CD4-positive, alpha-beta T cell treated with Interleukin-15 for 1 hour (primary cell): ENCODE measurements at regions not wholly inside any gene's neighbourhood (a gene's known extent, or its start where the extent isn't known, plus 50 kb on each side); places are given as distances from the start of the nearest gene placed in this dataset.

Experiments
- DNase-seq: peaks from one replicate; pipeline ENCODE4 v3.0.0-alpha.2; 2020

GRCh38 chr9:75623462-75623861 lies 267.0 kb upstream of the PCSK5 start:
- DNase-seq, result no peak

- DNase-seq, result no peak
Observed at GRCh38 chr9:75624998-75625397, 265.5 kb upstream of the PCSK5 start.

- no peak for DNase-seq
Observed at GRCh38 chr9:75626860-75627259, 263.6 kb upstream of the PCSK5 start.

- no peak for DNase-seq
Observed at GRCh38 chr9:75628952-75629351, 261.5 kb upstream of the PCSK5 start.

- DNase-seq, result no peak
Observed at GRCh38 chr9:75633451-75634057, 256.9 kb upstream of the PCSK5 start.

GRCh38 chr9:75636427-75637045 lies 253.9 kb upstream of the PCSK5 start:
- DNase-seq, result no peak

GRCh38 chr9:75639971-75640610 lies 250.4 kb upstream of the PCSK5 start:
- no peak for DNase-seq

GRCh38 chr9:75642522-75642921 lies 248.0 kb upstream of the PCSK5 start:
- DNase-seq, result no peak

GRCh38 chr9:75644649-75645048 lies 245.8 kb upstream of the PCSK5 start:
- DNase-seq, result no peak

- no peak for DNase-seq
Observed at GRCh38 chr9:75648034-75648433, 242.4 kb upstream of the PCSK5 start.

GRCh38 chr9:75649060-75649459 lies 241.4 kb upstream of the PCSK5 start:
- no peak for DNase-seq

GRCh38 chr9:75651709-75652108 lies 238.8 kb upstream of the PCSK5 start:
- DNase-seq, result no peak

- no peak for DNase-seq
Observed at GRCh38 chr9:75653335-75653734, 237.1 kb upstream of the PCSK5 start.

- DNase-seq, result no peak
Observed at GRCh38 chr9:75653750-75654149, 236.7 kb upstream of the PCSK5 start.

GRCh38 chr9:75657015-75657414 lies 233.5 kb upstream of the PCSK5 start:
- no peak for DNase-seq

- no peak for DNase-seq
Observed at GRCh38 chr9:75658301-75658905, 232.1 kb upstream of the PCSK5 start.

GRCh38 chr9:75664597-75664996 lies 225.9 kb upstream of the PCSK5 start:
- no peak for DNase-seq

GRCh38 chr9:75666856-75667554 lies 223.5 kb upstream of the PCSK5 start:
- no peak for DNase-seq

- DNase-seq, result no peak
Observed at GRCh38 chr9:75669721-75670120, 220.8 kb upstream of the PCSK5 start.

GRCh38 chr9:75671354-75671753 lies 219.1 kb upstream of the PCSK5 start:
- DNase-seq, result no peak

- DNase-seq, result no peak
Observed at GRCh38 chr9:75672478-75672877, 218.0 kb upstream of the PCSK5 start.

- no peak for DNase-seq
Observed at GRCh38 chr9:75683591-75683990, 206.9 kb upstream of the PCSK5 start.

GRCh38 chr9:75685062-75685461 lies 205.4 kb upstream of the PCSK5 start:
- DNase-seq, result no peak
